Erythroblast (primary cell): ENCODE measurements at regions not wholly inside any gene's neighbourhood (a gene's known extent, or its start where the extent isn't known, plus 50 kb on each side); places are given as distances from the start of the nearest gene placed in this dataset.
"Not testable (repeated sequence)": the region's sequence is repeated elsewhere in the genome, so short reads cannot be mapped to it uniquely, and the experiment has no call there.

Experiments used
- DNase-seq, 2 experiments: peaks; one replicate each; lab custom pipeline; 2025; lab: John Stamatoyannopoulos, UW
- GATA1 ChIP-seq: IDR thresholded peaks from 2 replicates; pipeline ENCODE4 v1.6.1; 2011; ENCODE audit warnings: low read depth, mild to moderate bottlenecking, control low read depth, low read length, moderate library complexity
- POLR2A ChIP-seq: IDR thresholded peaks from 2 replicates; pipeline ENCODE4 v1.6.1; 2011; ENCODE audit warnings: mild to moderate bottlenecking, low read length

DNA sequence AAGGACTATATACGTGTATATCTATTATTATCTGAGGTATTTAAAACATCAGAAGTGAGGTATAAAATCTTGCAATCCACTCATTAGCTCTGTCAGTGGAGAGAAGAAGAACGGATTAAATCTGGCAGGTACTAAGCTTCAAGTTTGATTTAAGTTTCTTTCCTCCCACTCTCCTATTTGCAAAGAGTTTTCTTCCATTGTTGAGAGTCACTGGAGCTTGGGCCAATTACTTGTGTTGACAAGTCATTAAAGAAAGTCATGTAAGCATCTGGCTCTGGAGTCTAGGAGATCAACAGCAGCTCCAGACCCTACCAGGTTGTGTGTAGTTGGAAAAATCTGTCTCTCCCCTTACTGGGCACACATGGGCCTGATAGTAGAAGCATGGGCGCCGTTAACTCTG, 476.8 kb upstream of the SMARCA2 start:
- no peak for TF ChIP-seq GATA1
- DNase-seq: no peak

DNA sequence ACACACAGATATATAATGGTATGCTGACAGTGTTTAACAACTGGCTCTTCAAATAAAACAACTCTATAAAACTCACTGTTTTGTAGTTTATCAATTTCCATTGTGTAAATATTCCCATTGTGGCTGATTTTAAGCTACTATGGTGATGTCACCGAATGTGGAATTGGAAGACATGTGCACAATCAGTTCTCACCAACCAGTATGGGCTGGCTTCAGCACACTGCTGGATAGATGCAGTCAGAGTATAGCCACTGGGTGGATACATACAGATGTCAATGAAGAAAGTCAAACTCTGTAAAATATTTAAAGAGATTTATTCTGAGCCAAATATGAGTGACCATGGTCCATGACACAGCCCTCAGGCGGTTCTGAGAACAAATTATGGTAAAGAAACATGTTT, 475.9 kb upstream of the SMARCA2 start:
- DNase-seq: no peak
- no peak for TF ChIP-seq POLR2A
- TF ChIP-seq GATA1: no peak

DNA sequence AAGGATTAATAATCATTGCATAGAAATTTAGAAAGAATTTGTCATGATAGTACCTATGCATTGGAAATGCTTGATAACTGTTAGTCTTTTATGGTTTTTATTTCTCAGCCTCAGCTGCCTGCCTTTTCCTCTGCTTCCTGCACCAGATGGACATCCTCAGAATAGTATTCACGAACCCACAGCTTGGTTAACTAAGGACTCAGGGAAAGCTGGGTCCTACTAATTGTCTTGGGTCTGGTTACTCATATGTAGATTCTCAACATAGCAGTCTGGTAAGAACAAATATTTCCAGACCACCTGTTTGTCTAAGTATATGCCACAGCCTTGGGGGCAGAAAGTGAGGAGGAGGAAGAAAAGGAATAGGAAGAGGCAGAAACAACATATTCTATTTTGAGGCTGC, 464.5 kb upstream of the SMARCA2 start:
- TF ChIP-seq GATA1: no peak
- TF ChIP-seq POLR2A: no peak
- no peak for DNase-seq

DNA sequence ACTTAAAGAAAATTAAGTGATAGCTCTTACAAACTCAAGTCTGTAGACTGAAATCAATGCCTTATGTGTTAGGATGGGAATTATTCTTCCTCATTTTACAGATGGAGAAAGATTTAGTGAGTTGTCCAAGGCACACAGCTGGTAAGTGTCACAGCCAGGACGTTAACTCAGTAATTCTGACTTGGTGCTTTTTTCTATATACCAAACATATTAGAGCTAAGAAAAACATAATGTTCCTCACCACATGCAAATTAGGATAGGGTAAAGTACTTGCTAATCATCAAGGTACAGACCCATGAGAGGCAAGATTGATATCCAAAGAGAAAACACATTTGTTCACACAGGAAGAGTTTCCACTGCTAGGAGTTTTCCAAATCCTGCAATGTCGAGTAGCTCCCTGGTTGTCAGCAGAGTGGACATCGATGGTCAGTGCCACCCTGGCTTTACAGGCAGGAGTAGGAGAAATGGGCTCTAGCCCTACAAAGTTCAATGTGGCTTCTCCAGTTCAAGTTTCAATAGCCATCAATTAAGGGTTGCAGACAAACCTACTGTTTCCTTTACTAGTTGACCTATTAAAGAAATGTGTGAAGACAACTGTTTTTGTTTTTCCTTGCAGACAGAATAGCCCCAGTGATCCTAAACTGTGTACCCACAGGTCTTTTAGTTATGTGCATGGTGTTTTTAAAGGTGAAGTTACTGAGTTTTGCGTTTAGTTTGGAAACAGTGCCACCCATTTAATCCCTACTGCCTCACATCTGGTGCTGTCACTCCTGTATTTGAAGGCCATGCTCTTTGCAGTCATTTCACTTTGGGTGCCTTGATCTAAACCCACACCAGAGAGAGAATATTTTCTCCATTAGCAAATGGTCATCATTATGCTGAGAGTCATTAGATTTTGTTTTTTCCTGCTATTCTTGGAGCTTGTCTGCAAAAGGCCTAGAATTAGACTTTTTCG, 460.8 kb upstream of the SMARCA2 start:
- DNase-seq: no peak
- TF ChIP-seq GATA1 (no peak), POLR2A (no peak)

DNA sequence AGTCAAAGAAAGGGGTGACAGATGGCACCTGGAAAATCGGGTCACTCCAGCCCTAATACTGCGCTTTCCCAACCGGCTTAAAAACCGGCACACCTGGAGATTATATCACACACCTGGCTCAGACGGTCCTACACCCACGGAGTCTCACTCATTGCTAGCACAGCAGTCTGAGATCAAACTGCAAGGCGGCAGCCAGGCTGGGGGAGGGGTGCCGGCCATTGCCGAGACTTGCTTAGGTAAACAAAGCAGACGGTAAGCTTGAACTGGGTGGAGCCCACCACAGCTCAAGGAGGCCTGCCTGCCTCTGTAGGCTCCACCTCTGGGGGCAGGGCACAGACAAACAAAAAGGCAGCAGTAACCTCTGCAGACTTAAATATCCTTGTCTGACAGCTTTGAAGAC, 456.5 kb upstream of the SMARCA2 start:
- DNase-seq: not testable (repeated sequence)

DNA sequence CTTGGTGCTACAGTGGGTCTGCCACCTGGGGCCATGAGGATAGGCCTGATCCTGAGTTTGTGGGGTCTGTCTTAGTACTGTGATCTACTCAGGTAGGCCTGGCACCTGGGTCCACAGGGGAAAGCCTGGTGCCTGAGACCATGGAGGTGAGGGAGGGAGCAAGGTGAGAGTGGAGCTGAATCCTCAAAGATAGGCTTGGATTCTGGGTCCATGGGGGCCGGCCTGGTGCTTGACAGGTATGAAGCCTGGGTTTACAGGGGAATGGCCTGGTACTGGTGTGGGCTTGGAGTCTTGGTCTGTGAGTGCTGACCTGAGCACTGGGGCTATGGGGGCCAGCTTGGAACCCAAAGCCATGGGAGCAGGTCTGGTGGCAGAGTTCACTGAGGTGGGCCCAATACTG, 439.2 kb upstream of the SMARCA2 start:
- TF ChIP-seq GATA1 (no peak), POLR2A (no peak)
- DNase-seq: no peak

DNA sequence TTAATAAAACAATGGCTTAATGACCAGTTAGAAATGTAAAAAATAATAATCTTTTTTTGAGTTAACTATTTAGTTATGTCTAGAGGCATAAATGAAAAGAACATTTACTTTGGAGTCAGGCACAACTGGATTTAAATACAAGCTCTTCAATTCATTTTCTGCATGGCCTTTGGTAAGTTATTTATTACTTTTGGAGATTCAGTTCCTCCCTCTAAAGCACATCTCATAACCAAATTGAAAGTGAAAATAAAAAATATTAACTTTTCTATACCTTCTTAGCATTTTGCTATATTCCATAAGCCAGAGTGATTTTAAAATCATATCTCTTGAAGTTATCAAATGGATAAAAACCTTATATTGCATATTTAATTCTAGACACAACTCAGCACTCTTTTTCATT, 434.9 kb upstream of the SMARCA2 start:
- TF ChIP-seq POLR2A: no peak
- DNase-seq: no peak

DNA sequence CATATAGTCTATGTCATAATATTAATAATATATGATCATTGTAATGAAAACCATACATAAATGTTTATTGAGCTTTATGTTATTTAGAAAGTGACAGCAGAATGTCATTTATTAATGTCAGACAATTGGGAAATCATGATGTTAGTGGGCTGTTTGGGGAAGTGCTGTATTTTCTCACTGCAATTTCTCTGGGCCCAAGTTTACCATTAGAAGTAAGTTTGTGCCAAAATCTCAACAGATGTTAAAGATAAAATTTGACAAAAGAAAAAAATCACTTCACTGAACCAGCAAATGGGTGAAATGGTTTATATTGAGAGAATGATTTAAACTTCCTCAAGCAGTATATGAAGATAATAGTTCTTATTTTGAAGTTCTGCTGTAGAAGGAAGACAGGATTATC, 433.2 kb upstream of the SMARCA2 start:
- no peak for DNase-seq
- no peak for TF ChIP-seq POLR2A
- no peak for TF ChIP-seq GATA1

DNA sequence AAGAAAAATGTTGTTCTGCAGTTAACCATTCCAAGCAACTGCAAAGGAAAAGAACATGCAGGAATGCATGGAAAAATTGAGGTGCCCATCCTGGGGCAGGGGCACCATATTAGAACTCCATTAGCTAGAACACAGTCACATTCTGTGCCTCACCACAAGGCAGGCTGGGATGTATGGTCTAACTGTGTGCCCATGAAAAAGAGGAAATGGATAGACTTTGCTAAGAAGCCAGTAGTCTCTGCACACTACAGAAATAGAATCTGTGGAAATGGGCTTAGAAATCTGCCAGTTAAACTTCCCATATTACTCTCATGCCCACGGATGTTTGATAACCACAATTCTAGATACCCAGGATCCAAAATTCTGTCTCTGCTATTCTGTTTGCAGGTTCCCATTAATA, 423.8 kb upstream of the SMARCA2 start:
- no peak for TF ChIP-seq POLR2A
- no peak for TF ChIP-seq GATA1
- no peak for DNase-seq

DNA sequence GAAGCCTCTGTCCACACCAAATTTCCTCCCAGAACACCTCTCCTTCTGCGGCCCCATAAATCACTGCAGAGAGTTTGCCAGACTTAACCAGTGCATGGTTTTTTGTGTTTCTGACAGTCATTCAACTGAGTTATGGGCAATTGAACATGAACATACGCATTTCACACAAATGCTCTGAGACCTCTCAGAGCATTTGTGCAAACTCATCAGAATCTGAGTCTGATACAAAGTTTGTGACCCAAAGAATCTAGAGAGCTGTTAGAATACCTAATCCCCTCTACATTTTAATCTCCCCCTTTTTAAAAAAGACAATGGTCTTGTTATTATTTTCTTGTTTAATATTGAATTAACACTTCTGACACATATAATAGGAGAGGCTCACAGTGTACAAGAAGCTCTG, 416.9 kb upstream of the SMARCA2 start:
- DNase-seq: no peak
- TF ChIP-seq GATA1 (no peak), POLR2A (no peak)

DNA sequence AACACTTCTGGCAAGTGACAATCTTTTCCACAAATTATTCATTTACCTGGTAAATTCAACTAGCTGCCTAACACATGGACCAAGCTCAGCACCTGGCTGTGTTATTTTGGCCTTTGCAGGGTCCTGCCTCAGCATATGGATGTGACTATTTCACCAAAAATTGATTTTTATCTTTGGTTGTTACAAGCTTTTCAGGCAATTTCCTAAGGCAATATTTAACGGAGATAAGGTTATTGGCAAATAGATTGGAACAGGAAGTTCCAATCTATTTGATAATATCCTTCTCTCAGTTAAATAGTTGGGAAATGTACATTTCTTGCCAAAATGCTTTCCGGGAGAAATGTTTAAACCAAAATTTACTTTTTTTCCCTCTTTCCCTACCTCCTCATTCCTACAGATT, 415.2 kb upstream of the SMARCA2 start:
- no peak for TF ChIP-seq POLR2A
- no peak for TF ChIP-seq GATA1
- no peak for DNase-seq

DNA sequence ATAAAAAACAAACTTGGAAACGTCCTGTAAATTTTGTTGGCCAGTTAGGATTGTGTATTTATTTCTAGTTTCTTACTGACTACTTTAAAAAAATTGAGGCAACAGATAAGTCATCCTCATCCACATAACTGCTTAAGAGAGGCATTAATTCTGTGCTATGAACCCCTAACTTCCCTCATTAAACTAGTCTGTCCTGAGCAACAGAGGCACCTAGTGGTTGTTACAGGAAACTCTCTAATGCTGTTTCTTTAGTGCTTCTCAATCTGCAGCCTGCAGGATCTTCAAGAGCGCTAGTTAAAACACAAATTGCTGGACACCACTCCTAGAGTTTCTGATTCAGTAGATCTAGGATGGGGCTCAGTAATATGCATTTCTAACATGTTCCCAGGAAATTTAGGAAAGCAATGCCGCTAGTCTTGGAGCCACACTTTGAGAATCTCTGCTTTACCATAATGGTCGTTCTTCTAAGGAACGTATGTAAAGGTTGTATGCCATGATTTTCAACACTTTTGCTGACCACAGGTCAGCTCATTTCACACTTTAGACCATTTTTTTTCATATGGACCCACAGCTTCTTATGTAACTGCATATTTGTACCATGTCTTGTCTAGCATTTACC, 410.1 kb upstream of the SMARCA2 start:
- TF ChIP-seq POLR2A (no peak), GATA1 (no peak)
- peak in 1 of 2 experiments; percentile 12 for DNase-seq

DNA sequence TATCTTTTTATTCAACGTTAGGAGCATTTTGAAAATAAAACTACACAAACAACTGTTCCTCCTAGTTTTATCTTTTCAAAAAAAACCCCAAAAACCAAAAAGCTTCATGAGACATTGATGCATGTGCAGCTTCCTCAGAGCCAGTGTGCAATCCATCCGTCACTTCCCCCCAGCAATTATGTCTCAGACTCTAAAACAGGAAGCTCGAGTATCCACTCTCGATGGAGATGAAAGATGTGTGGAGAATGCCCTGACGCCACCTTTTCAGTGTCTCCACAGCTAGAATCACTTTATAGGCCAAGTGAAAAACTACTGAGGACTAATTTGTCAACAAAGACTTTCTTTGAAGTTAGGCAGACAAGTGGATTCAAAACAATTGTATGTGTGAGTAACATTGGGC, 408.9 kb upstream of the SMARCA2 start:
- TF ChIP-seq POLR2A (no peak), GATA1 (no peak)
- no peak for DNase-seq

DNA sequence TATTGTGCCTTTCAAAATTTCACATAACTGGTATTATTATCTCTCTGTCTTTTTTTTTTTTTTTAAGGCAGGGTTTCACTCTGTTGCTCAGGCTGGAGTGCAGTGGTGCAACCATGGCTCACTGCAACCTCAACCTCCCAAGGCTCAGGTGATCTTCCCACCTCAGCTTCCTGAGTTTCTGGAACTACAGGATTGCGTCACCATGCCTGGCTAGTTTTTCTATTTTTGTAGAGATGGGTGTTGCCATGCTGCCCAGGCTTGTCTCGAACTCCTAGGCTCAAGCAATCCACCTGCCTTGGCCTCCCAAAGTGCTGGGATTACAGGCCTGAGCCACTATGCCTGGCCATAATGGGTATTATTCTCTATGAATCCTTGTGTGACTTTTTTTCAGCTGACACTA, 402.3 kb upstream of the SMARCA2 start:
- TF ChIP-seq POLR2A (no peak), GATA1 (no peak)
- no peak for DNase-seq

DNA sequence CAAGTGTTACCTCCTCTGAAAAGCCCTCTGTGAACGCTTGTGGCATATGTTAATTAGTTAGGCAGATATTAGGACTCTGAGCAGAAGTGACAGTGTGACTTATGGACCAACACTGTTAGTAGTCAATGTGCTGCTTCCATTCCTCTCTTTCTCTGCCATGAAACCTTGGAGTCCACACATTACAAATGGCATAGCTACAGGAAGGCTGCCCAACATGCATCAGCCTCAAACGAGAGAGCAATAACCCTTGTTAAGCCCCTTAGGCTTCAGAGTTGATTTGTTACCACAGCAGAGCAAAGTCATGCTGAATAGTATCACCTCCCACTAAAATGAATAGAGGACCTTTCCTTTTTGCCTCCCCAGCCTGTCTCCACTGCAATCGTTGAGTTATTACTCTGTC, 397.7 kb upstream of the SMARCA2 start:
- TF ChIP-seq POLR2A (no peak), GATA1 (no peak)

More for the DNA sequence above, 397.7 kb upstream of the SMARCA2 start:
- no peak for DNase-seq
